ENCODE measurements at regions not wholly inside any gene's neighbourhood (a gene's known extent, or its start where the extent isn't known, plus 50 kb on each side); places are given as distances from the start of the nearest gene placed in this dataset.

GRCh38 chr2:207421671-207422070 is 108.1 kb upstream of the CREB1 start:
- in situ Hi-C loops (cut with HindIII; ENCODE audit: low pct_unique_long_range_greater_than_20kb, low sequenced_read_pairs) (no loop called here), intact Hi-C loops (cut with micrococcal nuclease; ENCODE audit: unreplicated experiment) (no loop called here)
- no TSS peak for BruUV-seq (replicated peaks)
- ATAC-seq (no peak), DNase-seq (ENCODE audit: low read depth, low spot score) (no peak)
- ChIA-PET POLR2A (no interaction called here), CTCF (no interaction called here)
- H3K27ac ChIP-seq (ENCODE audit: low read length), result no peak overlapping the region
- H3K4me1 ChIP-seq (ENCODE audit: control insufficient read depth, insufficient read depth, low read length), result no peaks in the 10 kb centered on the region
- H3K4me3 ChIP-seq (ENCODE audit: low read depth in 2 of 2, low read length in 2 of 2), result no peak overlapping the region
- no peaks in the 10 kb centered on the region for H3K9me3 ChIP-seq (ENCODE audit: control insufficient read depth, insufficient read depth, low read depth, low read length)
- no peaks in the 10 kb centered on the region for H3K36me3 ChIP-seq (ENCODE audit: control insufficient read depth, insufficient read depth, low read length)
- H3K27me3 ChIP-seq (ENCODE audit: control insufficient read depth, insufficient read depth, low read length), result no peaks in the 10 kb centered on the region
- TF ChIP-seq POLR2AphosphoS5 (IDR thresholded peaks at IDR 0.05; ENCODE audit: low read depth, low read length) (no peak), CTCF (IDR thresholded peaks at IDR 0.05) (no peak), TCF7L2 (IDR thresholded peaks at IDR 0.05; ENCODE audit: low read depth, low read length) (no peak), SIN3A (IDR thresholded peaks at IDR 0.05; ENCODE audit: borderline replicate concordance, insufficient read depth, low read depth, low read length) (no peak), REST (IDR thresholded peaks at IDR 0.05; ENCODE audit: insufficient read depth in 1 of 2, low read depth in 2 of 2, low read length in 1 of 2) (no peak)

- DNase-seq (ENCODE audit: low read depth, low spot score) (no peak), ATAC-seq (no peak)
- H3K27ac ChIP-seq (ENCODE audit: low read length), result no peak overlapping the region
- ChIA-PET CTCF (interaction anchor here (0.6 kb wide), 1 partner anchor 269 kb away, joined by 3 read pairs; no protein-coding TSS in a partner anchor), POLR2A (no interaction called here)
- H3K4me3 ChIP-seq (ENCODE audit: low read depth in 2 of 2, low read length in 2 of 2), result no peak overlapping the region
- in situ Hi-C loops (cut with HindIII; ENCODE audit: low pct_unique_long_range_greater_than_20kb, low sequenced_read_pairs) (no loop called here), intact Hi-C loops (cut with micrococcal nuclease; ENCODE audit: unreplicated experiment) (no loop called here)
- TF ChIP-seq REST (IDR thresholded peaks at IDR 0.05; ENCODE audit: insufficient read depth in 1 of 2, low read depth in 2 of 2, low read length in 1 of 2), result no peak
- no peak for TF ChIP-seq SIN3A (IDR thresholded peaks at IDR 0.05; ENCODE audit: borderline replicate concordance, insufficient read depth, low read depth, low read length)
- TF ChIP-seq CTCF (IDR thresholded peaks at IDR 0.05), result no peak
- no peak for TF ChIP-seq POLR2AphosphoS5 (IDR thresholded peaks at IDR 0.05; ENCODE audit: low read depth, low read length)
- no peak for TF ChIP-seq TCF7L2 (IDR thresholded peaks at IDR 0.05; ENCODE audit: low read depth, low read length)
- H3K27me3 ChIP-seq (ENCODE audit: control insufficient read depth, insufficient read depth, low read length), result no peaks in the 10 kb centered on the region
- no peaks in the 10 kb centered on the region for H3K4me1 ChIP-seq (ENCODE audit: control insufficient read depth, insufficient read depth, low read length)
- BruUV-seq (replicated peaks), result no TSS peak
- H3K36me3 ChIP-seq (ENCODE audit: control insufficient read depth, insufficient read depth, low read length), result no peaks in the 10 kb centered on the region
- no peaks in the 10 kb centered on the region for H3K9me3 ChIP-seq (ENCODE audit: control insufficient read depth, insufficient read depth, low read depth, low read length)
These were observed 107.4 kb upstream of the CREB1 start for GRCh38 chr2:207422380-207422779.

Measured in Panc1 (cell line).